Mucosa of descending colon (tissue), 3 donors: ENCODE measurements at regions not wholly inside any gene's neighbourhood (a gene's known extent, or its start where the extent isn't known, plus 50 kb on each side); places are given as distances from the start of the nearest gene placed in this dataset.

ENCODE experiments used
- ATAC-seq: fragments of 200-7000 bp; cut with Tn5 transposase; one replicate; pipeline ENCODE4 v1.9.1; 2020; ENCODE audit warnings: mild to moderate bottlenecking, moderate library complexity
- DNase-seq, 3 donors: peaks; one replicate each; pipeline ENCODE4 v3.0.0-alpha.2; 2020
- H3K36me3 ChIP-seq: fragments of 200-600 bp; one replicate; pipeline ENCODE4 v1.8.0; 2021; ENCODE audit warnings: low read depth, mild to moderate bottlenecking
- H3K4me1 ChIP-seq: fragments of 200-600 bp; one replicate; pipeline ENCODE4 v1.8.0; 2021; ENCODE audit warnings: low read depth, mild to moderate bottlenecking
- H3K4me3 ChIP-seq: fragments of 200-600 bp; one replicate; pipeline ENCODE4 v1.8.0; 2021; ENCODE audit warnings: mild to moderate bottlenecking
- H3K9me3 ChIP-seq: fragments of 200-600 bp; one replicate; pipeline ENCODE4 v1.8.0; 2021; ENCODE audit warnings: mild to moderate bottlenecking
- CTCF ChIP-seq: fragments of 200-600 bp; IDR thresholded peaks from one replicate; pipeline ENCODE4 v1.8.0; 2022; ENCODE audit warnings: antibody characterized with exemption, mild to moderate bottlenecking
- intact Hi-C, 2 donors: fragments of 100-400 bp; cut with DNase I in 1 of 2; cut with micrococcal nuclease in 1 of 2; formaldehyde crosslinking; loops; one replicate each; pipeline versions ENCODE4 v1.11.0 to v1.11.1; 2022; cut with DNase I, micrococcal nuclease
- donor health status: DM: no; HTN: no; CAD: no; lungs with moderate emphysema.
- donor health status: DM: no; HTN: no; CAD: no.
- donor health status: DM: no; HTN: yes; CAD: no.

- DNase-seq = no peak
- no peaks in the 10 kb centered on the region for H3K4me1 ChIP-seq
- no peaks in the 10 kb centered on the region for H3K36me3 ChIP-seq
- no peaks in the 10 kb centered on the region for H3K9me3 ChIP-seq
- no peak for ATAC-seq
- TF ChIP-seq CTCF = no peak
- no peak overlapping the region for H3K4me3 ChIP-seq
- intact Hi-C loops = no loop called here
These were observed 749.8 kb downstream of the TNS3 start for GRCh38 chr7:46832136-46832535.

- Histone ChIP-seq H3K36me3 (no peaks in the 10 kb centered on the region), H3K4me3 (no peak overlapping the region), H3K9me3 (peaks cover 7% of the 10 kb centered on the region), H3K4me1 (no peaks in the 10 kb centered on the region)
- intact Hi-C loops = no loop called here
- TF ChIP-seq CTCF = no peak
- DNase-seq (no peak), ATAC-seq (no peak)
These were observed 762.1 kb downstream of the TNS3 start for GRCh38 chr7:46819819-46820218.

- TF ChIP-seq CTCF = no peak
- DNase-seq = no peak
- H3K4me1 ChIP-seq = no peaks in the 10 kb centered on the region
- no peaks in the 10 kb centered on the region for H3K36me3 ChIP-seq
- no peak overlapping the region for H3K4me3 ChIP-seq
- no peak for ATAC-seq
- H3K9me3 ChIP-seq = peaks cover 7% of the 10 kb centered on the region
- intact Hi-C loops = no loop called here
These were observed 767.2 kb downstream of the TNS3 start for GRCh38 chr7:46814516-46815250.

- Histone ChIP-seq H3K9me3 (peaks cover 7% of the 10 kb centered on the region), H3K4me3 (no peak overlapping the region), H3K4me1 (no peaks in the 10 kb centered on the region), H3K36me3 (no peaks in the 10 kb centered on the region)
- TF ChIP-seq CTCF = no peak
- ATAC-seq = no peak
- intact Hi-C loops = no loop called here
- DNase-seq = no peak
These were observed 769.7 kb downstream of the TNS3 start for GRCh38 chr7:46812101-46812675.

- ATAC-seq = peak; percentile 37
- intact Hi-C loops = no loop called here
- peak in 1 of 3 donors; percentile 7 for DNase-seq
- H3K4me3 ChIP-seq = no peak overlapping the region
- no peaks in the 10 kb centered on the region for H3K4me1 ChIP-seq
- H3K9me3 ChIP-seq = peaks cover under 1% of the 10 kb centered on the region
- TF ChIP-seq CTCF = no peak
- H3K36me3 ChIP-seq = no peaks in the 10 kb centered on the region
These were observed 770.4 kb downstream of the TNS3 start for GRCh38 chr7:46811529-46811928.
